AG09319 (cell line): ENCODE measurements at regions not wholly inside any gene's neighbourhood (a gene's known extent, or its start where the extent isn't known, plus 50 kb on each side); places are given as distances from the start of the nearest gene placed in this dataset.

Experiments
- DNase-seq: peaks from one replicate; pipeline ENCODE4 v3.0.0-alpha.2; 2010; ENCODE audit warnings: low read depth; ENCODE audit errors: extremely low read depth
- TF ChIP-seq, protein P1 (sequence below): IDR thresholded peaks from 2 replicates; pipeline ENCODE4 v1.5.1; 2011; ENCODE audit warnings: low read depth, mild to moderate bottlenecking, inconsistent platforms, low read length, moderate library complexity

- TF ChIP-seq, protein P1, sequence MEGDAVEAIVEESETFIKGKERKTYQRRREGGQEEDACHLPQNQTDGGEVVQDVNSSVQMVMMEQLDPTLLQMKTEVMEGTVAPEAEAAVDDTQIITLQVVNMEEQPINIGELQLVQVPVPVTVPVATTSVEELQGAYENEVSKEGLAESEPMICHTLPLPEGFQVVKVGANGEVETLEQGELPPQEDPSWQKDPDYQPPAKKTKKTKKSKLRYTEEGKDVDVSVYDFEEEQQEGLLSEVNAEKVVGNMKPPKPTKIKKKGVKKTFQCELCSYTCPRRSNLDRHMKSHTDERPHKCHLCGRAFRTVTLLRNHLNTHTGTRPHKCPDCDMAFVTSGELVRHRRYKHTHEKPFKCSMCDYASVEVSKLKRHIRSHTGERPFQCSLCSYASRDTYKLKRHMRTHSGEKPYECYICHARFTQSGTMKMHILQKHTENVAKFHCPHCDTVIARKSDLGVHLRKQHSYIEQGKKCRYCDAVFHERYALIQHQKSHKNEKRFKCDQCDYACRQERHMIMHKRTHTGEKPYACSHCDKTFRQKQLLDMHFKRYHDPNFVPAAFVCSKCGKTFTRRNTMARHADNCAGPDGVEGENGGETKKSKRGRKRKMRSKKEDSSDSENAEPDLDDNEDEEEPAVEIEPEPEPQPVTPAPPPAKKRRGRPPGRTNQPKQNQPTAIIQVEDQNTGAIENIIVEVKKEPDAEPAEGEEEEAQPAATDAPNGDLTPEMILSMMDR: no peak
- DNase-seq: no peak
Observed at GRCh38 chr15:61501815-61502389, 272.8 kb upstream of the RORA start.

- DNase-seq: no peak
Observed at GRCh38 chr15:61500951-61501620, 272.0 kb upstream of the RORA start.

DNA sequence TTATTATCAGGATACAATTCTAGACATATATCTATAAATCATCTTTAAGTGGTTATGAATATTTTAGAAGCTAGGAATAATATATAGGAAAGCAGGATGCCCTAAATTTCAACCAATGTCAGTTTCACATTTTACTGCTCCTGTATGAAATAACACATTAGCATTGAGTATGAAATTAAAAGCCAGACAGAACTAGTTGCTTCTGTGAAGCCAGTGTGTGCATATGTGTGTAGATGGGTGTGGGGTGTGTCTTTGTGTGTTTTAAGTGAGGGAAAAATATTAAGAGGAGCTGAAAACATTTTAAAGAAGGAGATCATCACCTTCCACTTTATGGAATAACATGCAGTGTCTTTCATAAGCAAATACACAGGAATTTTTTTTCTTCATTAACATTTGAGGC, 271.4 kb upstream of the RORA start:
- no peak for DNase-seq
- TF ChIP-seq, protein P1: no peak

More at GRCh38 chr15:61500951-61501620, 272.0 kb upstream of the RORA start:
- TF ChIP-seq, protein P1: no peak

- TF ChIP-seq, protein P1: no peak
- DNase-seq: no peak
Observed at GRCh38 chr15:61499376-61499775, 270.3 kb upstream of the RORA start.

DNA sequence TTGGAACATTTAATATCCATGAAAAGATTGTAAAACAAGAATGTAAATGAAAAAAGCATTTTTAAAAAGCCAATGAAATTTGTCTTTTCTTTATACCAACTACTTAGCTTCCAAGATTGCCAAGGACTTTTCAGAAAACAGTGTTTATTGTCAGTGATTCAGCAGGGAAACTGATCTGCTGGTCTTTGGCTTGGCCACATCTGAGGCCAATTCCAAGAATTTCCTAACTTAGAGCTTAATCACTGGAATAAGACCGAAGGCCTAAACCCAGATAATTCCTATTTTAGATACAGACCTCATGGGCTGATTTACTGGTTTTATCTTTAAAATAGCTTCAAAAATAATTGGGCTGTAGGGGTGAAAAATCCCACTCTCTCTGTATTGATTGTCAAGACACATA, 260.5 kb upstream of the RORA start:
- DNase-seq: no peak
- TF ChIP-seq, protein P1: no peak

- DNase-seq: no peak
- TF ChIP-seq, protein P1: no peak
Observed at GRCh38 chr15:61483599-61483998, 254.5 kb upstream of the RORA start.

DNA sequence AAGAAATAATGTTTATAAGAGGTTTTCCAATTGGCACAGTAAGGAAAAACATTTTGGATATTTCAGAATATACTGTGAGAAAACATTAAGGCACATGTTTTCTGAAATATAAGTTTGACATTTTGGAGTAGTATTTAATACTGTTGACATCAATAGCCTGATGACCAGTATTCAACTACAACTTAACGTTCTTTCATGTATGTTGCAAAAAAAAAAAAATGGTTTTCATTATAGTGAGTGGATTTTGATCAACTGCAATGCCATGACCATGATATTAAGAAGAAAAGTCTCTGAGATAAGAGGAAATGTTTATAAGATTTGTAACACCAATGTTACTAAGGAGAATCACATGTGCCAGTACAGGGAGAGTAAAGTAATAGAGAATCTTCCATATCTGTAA, 252.8 kb upstream of the RORA start:
- TF ChIP-seq, protein P1: no peak
- DNase-seq: no peak
